OCI-LY3 (cell line): ENCODE measurements at regions not wholly inside any gene's neighbourhood (a gene's known extent, or its start where the extent isn't known, plus 50 kb on each side); places are given as distances from the start of the nearest gene placed in this dataset.

Experiments
- EZH2phosphoT487 ChIP-seq: fragments of 200-600 bp; shearing (Covaris generic); IDR thresholded peaks from 2 replicates; pipeline ENCODE4 v1.6.1; 2018; ENCODE audit warnings: antibody characterized with exemption, mixed run types, low read depth
- TF ChIP-seq, protein P1 (sequence below): fragments of 200-600, 300-600 bp; sonication (generic); IDR thresholded peaks from 2 replicates; pipeline ENCODE4 v1.5.1; 2014; ENCODE audit warnings: antibody characterized with exemption, low read length, low read depth

DNA sequence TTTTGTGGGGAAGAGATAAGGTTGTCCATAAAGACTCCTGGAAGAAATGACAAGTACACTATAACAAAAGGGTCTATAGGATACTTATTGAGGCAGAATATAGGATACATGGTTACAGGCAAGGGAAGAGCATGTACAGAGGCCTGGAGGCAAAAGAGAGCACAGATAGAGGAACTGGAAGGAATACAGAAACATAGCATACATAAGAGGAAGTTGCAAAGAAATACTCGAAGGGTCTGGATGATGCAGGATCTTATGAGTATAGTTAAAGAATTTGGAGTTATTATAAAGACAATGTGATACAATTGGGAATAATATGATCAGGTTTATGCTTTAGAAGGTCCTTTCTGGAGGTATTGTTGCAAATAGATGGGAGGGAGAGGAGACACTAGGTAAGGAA is 592.7 kb upstream of the POU3F2 start:
- no peak for TF ChIP-seq EZH2phosphoT487
- TF ChIP-seq, protein P1, sequence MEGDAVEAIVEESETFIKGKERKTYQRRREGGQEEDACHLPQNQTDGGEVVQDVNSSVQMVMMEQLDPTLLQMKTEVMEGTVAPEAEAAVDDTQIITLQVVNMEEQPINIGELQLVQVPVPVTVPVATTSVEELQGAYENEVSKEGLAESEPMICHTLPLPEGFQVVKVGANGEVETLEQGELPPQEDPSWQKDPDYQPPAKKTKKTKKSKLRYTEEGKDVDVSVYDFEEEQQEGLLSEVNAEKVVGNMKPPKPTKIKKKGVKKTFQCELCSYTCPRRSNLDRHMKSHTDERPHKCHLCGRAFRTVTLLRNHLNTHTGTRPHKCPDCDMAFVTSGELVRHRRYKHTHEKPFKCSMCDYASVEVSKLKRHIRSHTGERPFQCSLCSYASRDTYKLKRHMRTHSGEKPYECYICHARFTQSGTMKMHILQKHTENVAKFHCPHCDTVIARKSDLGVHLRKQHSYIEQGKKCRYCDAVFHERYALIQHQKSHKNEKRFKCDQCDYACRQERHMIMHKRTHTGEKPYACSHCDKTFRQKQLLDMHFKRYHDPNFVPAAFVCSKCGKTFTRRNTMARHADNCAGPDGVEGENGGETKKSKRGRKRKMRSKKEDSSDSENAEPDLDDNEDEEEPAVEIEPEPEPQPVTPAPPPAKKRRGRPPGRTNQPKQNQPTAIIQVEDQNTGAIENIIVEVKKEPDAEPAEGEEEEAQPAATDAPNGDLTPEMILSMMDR = no peak
